ENCODE measurements at regions not wholly inside any gene's neighbourhood (a gene's known extent, or its start where the extent isn't known, plus 50 kb on each side); places are given as distances from the start of the nearest gene placed in this dataset.

DNA sequence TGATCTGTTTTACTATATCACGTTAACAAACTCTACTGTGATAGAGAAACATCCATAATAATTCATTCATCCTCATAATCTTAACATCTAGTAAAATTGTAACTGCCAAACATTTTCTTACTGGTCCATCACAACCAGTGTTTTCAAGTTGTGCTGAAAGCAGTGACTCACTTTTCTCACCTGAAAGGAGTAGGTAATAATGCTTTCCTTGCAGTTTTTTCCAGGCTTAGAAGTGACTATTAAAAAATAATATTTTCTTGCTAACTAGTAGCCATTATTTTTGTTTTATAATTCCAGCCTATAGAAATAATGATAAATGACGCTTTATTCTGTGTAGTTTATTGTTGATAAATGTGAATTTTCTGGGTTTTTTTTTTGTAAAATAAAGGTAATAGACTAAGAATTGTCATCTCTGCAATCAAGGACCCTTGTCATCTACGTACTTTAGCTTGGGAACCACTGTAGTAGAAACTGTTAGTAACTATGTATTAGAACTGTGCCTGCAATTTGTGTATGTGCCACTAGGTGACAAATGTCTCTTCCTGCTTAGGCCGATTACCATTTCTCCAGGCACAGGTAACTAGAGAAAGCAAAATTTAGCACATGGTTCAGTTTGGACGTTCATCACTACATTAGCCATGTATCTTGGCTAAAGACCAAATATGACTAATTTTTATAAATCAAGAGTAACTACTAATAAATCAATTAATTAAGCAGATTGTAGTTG, 409.4 kb upstream of the ERCC4 start:
- TF ChIP-seq MXI1 (IDR thresholded peaks at IDR 0.05; ENCODE audit: borderline replicate concordance, low read depth, low read length) (no peak), MAZ (IDR thresholded peaks at IDR 0.05; ENCODE audit: borderline replicate concordance, low read depth, low read length) (no peak), SMC3 (IDR thresholded peaks at IDR 0.05; ENCODE audit: low read depth, low read length) (no peak), NFE2L2 (IDR thresholded peaks at IDR 0.05; ENCODE audit: low read depth, low read length) (no peak)
- intact Hi-C loops (cut with micrococcal nuclease), result no loop called here
- Histone ChIP-seq H2BK120ac (ENCODE audit: low read depth, low read length) (no peak overlapping the region), H2BK15ac (ENCODE audit: low read depth, low read length) (no peak overlapping the region), H3K79me1 (ENCODE audit: low read depth in 1 of 2, low read length in 2 of 2) (no peaks in the 10 kb centered on the region), H2AK9ac (replicated peaks; ENCODE audit: low read depth, low read length, poor library complexity) (no peak overlapping the region), H3K4me1 (ENCODE audit: control insufficient read depth, insufficient read depth, low read length) (no peaks in the 10 kb centered on the region), H3K4me2 (ENCODE audit: low read depth, low read length) (no peak overlapping the region), H3K27me3 (ENCODE audit: control insufficient read depth, insufficient read depth, low read length) (no peaks in the 10 kb centered on the region), H3K18ac (ENCODE audit: low read depth, low read length) (no peak overlapping the region), H2AK5ac (ENCODE audit: low read depth, low read length) (no peak overlapping the region), H3K9ac (ENCODE audit: low read depth, low read length) (no peak overlapping the region), H4K5ac (ENCODE audit: low read depth, low read length) (no peak overlapping the region), H3K23ac (ENCODE audit: low read depth, low read length) (no peak overlapping the region), H3K56ac (ENCODE audit: extremely low read depth, insufficient read depth, low read length) (no peak overlapping the region), H2BK5ac (ENCODE audit: low read depth, low read length, poor library complexity, severe bottlenecking) (no peak overlapping the region), H3K4me3 (ENCODE audit: insufficient read depth, low read depth, low read length) (no peak overlapping the region), H4K91ac (ENCODE audit: insufficient read depth, low read depth, low read length) (no peak overlapping the region), H3K27ac (ENCODE audit: insufficient read depth, low read length) (no peak overlapping the region), H3K14ac (replicated peaks; ENCODE audit: low read depth, low read length) (no peak overlapping the region), H3K4ac (ENCODE audit: low read depth, low read length) (no peak overlapping the region), H2BK20ac (ENCODE audit: low read depth, low read length) (no peak overlapping the region), H4K20me1 (ENCODE audit: insufficient read depth, low read length) (no peaks in the 10 kb centered on the region), H3K36me3 (ENCODE audit: control insufficient read depth, insufficient read depth, low read length) (no peaks in the 10 kb centered on the region), H4K8ac (ENCODE audit: low read depth in 2 of 2, low read length in 2 of 2) (no peak overlapping the region), H3K9me3 (ENCODE audit: control insufficient read depth, insufficient read depth, low read length) (peaks cover 4% of the 10 kb centered on the region; the same call in 1 of the 2 replicates), H3K9me1 (ENCODE audit: insufficient read depth, low read length) (no peaks in the 10 kb centered on the region), H2AFZ (replicated peaks; ENCODE audit: low read length, poor library complexity) (no peak overlapping the region)
- no peak for ATAC-seq (ENCODE audit: low read depth)
- DNase-seq, result no peak
- no CpG with 5 or more reads among the region's 5 CpGs for WGBS, 2 experiments (ENCODE audit: extremely low coverage in 2 of 2, insufficient read length in 1 of 2)
- ChIA-PET CTCF (interaction anchor here (0.7 kb wide), 1 partner anchor 20 kb away, joined by 3 read pairs; no protein-coding TSS in a partner anchor), POLR2A (ENCODE audit: unreplicated experiment) (no interaction called here)
- dilution Hi-C loops (cut with HindIII; ENCODE audit: low sequenced_read_pairs, unreplicated experiment), result no loop called here
- BruUV-seq (replicated peaks), result no TSS peak
- in situ Hi-C loops (cut with MboI; ENCODE audit: low sequenced_read_pairs), result no loop called here

All from IMR-90 (cell line).